Vagina (tissue), 2 donors: ENCODE measurements at regions not wholly inside any gene's neighbourhood (a gene's known extent, or its start where the extent isn't known, plus 50 kb on each side); places are given as distances from the start of the nearest gene placed in this dataset.

Experiments
- DNase-seq, 2 donors: peaks; one replicate each; pipeline ENCODE4 v3.0.0-alpha.2; 2017; ENCODE audit errors: extremely low spot score in 2 of 2
- H3K27ac ChIP-seq: fragments of 200-600 bp; sonication (generic); one replicate; pipeline ENCODE4 v1.5.1; 2019
- H3K27me3 ChIP-seq: fragments of 200-600 bp; sonication (generic); one replicate; pipeline ENCODE4 v1.5.1; 2019
- H3K36me3 ChIP-seq, 2 donors: fragments of 200-600 bp; sonication (generic); one replicate each; pipeline ENCODE4 v1.5.1; 2017 to 2019
- H3K4me1 ChIP-seq: fragments of 200-600 bp; sonication (generic); one replicate; pipeline ENCODE4 v1.5.1; 2019
- H3K4me3 ChIP-seq, 2 donors: fragments of 200-600 bp; sonication (generic); 1 replicate in 1 of 2; 2 replicates in 1 of 2; pipeline ENCODE4 v1.5.1; 2016 to 2019
- H3K9me3 ChIP-seq: fragments of 200-600 bp; sonication (generic); one replicate; pipeline ENCODE4 v1.5.1; 2019
- POLR2A ChIP-seq, 2 donors: fragments of 450-650 bp; IDR thresholded peaks; one replicate each; pipeline ENCODE4 v1.6.1; 2017; ENCODE audit warnings: antibody characterized with exemption in 2 of 2, mild to moderate bottlenecking in 2 of 2, moderate library complexity in 2 of 2
- POLR2AphosphoS5 ChIP-seq, 2 donors: sonication (generic); formaldehyde crosslinking; IDR thresholded peaks; one replicate each; pipeline ENCODE4 v1.9.0; 2017; ENCODE audit warnings: antibody characterized with exemption in 2 of 2, mild to moderate bottlenecking in 2 of 2, low read depth in 1 of 2; ENCODE audit not compliant: insufficient read depth in 1 of 2
- intact Hi-C: fragments of 100-400 bp; cut with DNase I; formaldehyde crosslinking; loops from one replicate; pipeline ENCODE4 v1.15.1; 2023
- TF ChIP-seq, protein P1 (sequence below), 3 experiments: fragments of 450-650 bp in 2 of 3; fragments of 200-600 bp in 1 of 3; sonication (generic) in 1 of 3; IDR thresholded peaks; one replicate each; pipeline ENCODE4 v1.5.1; 2017 to 2019; ENCODE audit warnings: antibody characterized with exemption in 3 of 3, mild to moderate bottlenecking in 2 of 3, moderate library complexity in 2 of 3

- H3K4me1 ChIP-seq: no peaks in the 10 kb centered on the region
- H3K9me3 ChIP-seq: no peaks in the 10 kb centered on the region
- H3K27me3 ChIP-seq: no peaks in the 10 kb centered on the region
- no peak for DNase-seq
- H3K4me3 ChIP-seq: no peak overlapping the region
- no peak overlapping the region for H3K27ac ChIP-seq
- no peaks in the 10 kb centered on the region for H3K36me3 ChIP-seq
- intact Hi-C loops: no loop called here
- TF ChIP-seq, protein P1, sequence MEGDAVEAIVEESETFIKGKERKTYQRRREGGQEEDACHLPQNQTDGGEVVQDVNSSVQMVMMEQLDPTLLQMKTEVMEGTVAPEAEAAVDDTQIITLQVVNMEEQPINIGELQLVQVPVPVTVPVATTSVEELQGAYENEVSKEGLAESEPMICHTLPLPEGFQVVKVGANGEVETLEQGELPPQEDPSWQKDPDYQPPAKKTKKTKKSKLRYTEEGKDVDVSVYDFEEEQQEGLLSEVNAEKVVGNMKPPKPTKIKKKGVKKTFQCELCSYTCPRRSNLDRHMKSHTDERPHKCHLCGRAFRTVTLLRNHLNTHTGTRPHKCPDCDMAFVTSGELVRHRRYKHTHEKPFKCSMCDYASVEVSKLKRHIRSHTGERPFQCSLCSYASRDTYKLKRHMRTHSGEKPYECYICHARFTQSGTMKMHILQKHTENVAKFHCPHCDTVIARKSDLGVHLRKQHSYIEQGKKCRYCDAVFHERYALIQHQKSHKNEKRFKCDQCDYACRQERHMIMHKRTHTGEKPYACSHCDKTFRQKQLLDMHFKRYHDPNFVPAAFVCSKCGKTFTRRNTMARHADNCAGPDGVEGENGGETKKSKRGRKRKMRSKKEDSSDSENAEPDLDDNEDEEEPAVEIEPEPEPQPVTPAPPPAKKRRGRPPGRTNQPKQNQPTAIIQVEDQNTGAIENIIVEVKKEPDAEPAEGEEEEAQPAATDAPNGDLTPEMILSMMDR (IDR thresholded peaks at IDR 0.05): no peak
- TF ChIP-seq POLR2AphosphoS5 (IDR thresholded peaks at IDR 0.05; ENCODE audit: insufficient read depth in 1 of 2, low read depth in 1 of 2): peak in 1 of 2 donors; percentile 39
Observed at GRCh38 chr7:67550801-67551436, 554.3 kb downstream of the TYW1 start.

DNA sequence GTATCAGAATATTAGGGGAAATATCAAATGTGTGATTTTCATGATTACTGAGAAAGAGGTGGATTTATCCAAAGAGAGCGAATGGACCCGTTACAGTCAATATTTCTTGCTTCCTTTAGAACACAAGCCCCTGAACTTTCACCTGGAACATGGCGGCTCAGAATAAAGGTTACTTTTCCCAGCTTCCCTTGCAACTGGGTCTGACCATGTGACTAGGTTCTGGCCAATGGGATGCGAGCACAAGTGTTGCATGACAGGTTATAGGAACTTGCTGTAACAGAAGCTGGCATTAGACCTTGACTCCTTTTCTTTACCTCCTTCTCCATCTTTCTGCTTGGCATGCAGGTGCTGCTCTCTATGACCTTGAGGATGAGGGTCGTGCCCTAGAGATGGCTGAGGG is 556.1 kb downstream of the TYW1 start:
- intact Hi-C loops: no loop called here
- Histone ChIP-seq H3K4me3 (no peak overlapping the region), H3K36me3 (no peaks in the 10 kb centered on the region), H3K27me3 (no peaks in the 10 kb centered on the region), H3K9me3 (no peaks in the 10 kb centered on the region), H3K4me1 (no peaks in the 10 kb centered on the region), H3K27ac (no peak overlapping the region)
- DNase-seq: no peak
- TF ChIP-seq POLR2A (IDR thresholded peaks at IDR 0.05) (no peak), POLR2AphosphoS5 (IDR thresholded peaks at IDR 0.05; ENCODE audit: insufficient read depth in 1 of 2, low read depth in 1 of 2) (no peak)
- TF ChIP-seq, protein P1 (IDR thresholded peaks at IDR 0.05): no peak

DNA sequence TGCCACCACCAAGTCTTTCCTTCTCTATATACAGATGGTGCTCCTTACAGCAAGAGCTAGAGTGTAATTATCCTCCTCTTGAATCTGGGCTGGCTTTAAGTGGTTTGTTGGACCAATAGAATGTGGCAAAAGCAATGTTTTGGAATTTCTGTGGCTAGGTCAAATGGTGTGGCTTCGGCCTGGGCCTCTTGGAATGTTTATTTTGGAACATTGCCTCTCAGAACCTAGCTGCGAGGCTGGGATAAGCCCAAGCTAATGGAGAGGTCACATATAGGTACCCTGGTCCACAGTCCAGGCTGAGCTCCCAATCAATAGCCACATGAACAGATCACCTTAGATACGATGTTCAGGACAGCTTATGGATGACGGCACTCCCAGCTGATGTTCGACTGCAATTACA is 556.7 kb downstream of the TYW1 start:
- Histone ChIP-seq H3K27ac (no peak overlapping the region), H3K36me3 (no peaks in the 10 kb centered on the region), H3K4me3 (no peak overlapping the region), H3K4me1 (no peaks in the 10 kb centered on the region), H3K9me3 (no peaks in the 10 kb centered on the region), H3K27me3 (no peaks in the 10 kb centered on the region)
- intact Hi-C loops: no loop called here
- no peak for DNase-seq
- TF ChIP-seq POLR2AphosphoS5 (IDR thresholded peaks at IDR 0.05; ENCODE audit: insufficient read depth in 1 of 2, low read depth in 1 of 2) (no peak), POLR2A (IDR thresholded peaks at IDR 0.05) (no peak)
- TF ChIP-seq, protein P1 (IDR thresholded peaks at IDR 0.05): no peak

DNA sequence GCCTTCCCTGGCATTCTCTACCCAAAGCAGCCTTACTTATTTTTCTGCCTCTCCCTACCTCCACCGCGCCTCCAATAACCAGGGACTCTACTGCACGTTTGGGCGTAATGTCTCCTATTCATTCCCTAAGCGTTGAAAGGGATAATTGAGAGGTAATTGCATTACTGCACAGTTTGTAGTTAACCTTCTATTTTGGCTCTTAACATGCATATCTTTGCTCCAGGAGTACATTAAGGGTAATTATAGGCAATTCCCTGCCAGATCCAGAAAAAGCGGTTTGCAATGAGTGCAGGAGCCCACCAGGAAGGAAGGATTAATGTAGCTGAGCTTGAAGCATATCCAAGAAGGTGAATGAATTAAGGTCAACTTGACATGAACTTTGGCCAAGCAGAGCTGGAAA is 558.4 kb downstream of the TYW1 start:
- Histone ChIP-seq H3K27me3 (no peaks in the 10 kb centered on the region), H3K36me3 (no peaks in the 10 kb centered on the region), H3K9me3 (no peaks in the 10 kb centered on the region), H3K27ac (no peak overlapping the region), H3K4me3 (no peak overlapping the region), H3K4me1 (no peaks in the 10 kb centered on the region)
- intact Hi-C loops: no loop called here
- DNase-seq: no peak
- TF ChIP-seq POLR2AphosphoS5 (IDR thresholded peaks at IDR 0.05; ENCODE audit: insufficient read depth in 1 of 2, low read depth in 1 of 2): no peak
- no peak for TF ChIP-seq POLR2A (IDR thresholded peaks at IDR 0.05)
- TF ChIP-seq, protein P1 (IDR thresholded peaks at IDR 0.05): no peak

DNA sequence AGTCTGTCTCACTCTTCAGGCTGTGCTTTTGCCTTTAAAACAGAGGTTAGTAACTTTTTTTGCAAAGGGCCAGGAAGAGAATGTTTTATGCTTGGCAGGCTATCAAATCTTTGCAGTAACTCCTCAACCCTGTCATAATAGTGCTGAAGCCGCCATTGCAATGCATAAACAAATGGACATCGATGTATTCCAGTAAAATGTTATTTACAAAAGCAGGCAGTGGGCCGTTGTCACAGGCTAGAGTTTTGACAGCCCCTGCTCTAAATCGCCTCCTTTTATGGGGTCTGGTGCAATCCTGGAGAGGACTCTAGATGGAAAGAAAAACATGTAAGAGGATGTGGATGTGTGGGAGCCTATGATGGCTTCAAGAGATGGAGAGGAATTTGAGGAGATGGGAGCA is 568.3 kb downstream of the TYW1 start:
- no peak overlapping the region for H3K4me3 ChIP-seq
- peak in 1 of 2 donors; percentile 87 for DNase-seq
- intact Hi-C loops: no loop called here
- no peak overlapping the region for H3K27ac ChIP-seq
- no peaks in the 10 kb centered on the region for H3K9me3 ChIP-seq
- no peaks in the 10 kb centered on the region for H3K36me3 ChIP-seq
- no peaks in the 10 kb centered on the region for H3K4me1 ChIP-seq
- H3K27me3 ChIP-seq: no peaks in the 10 kb centered on the region
- TF ChIP-seq, protein P1 (IDR thresholded peaks at IDR 0.05): no peak
- no peak for TF ChIP-seq POLR2A (IDR thresholded peaks at IDR 0.05)
- no peak for TF ChIP-seq POLR2AphosphoS5 (IDR thresholded peaks at IDR 0.05; ENCODE audit: insufficient read depth in 1 of 2, low read depth in 1 of 2)
